SK-N-SH treated with all-trans-retinoic acid at 6 μM for 48 hours (cell line): ENCODE measurements at regions not wholly inside any gene's neighbourhood (a gene's known extent, or its start where the extent isn't known, plus 50 kb on each side); places are given as distances from the start of the nearest gene placed in this dataset.

Source experiments
- ATAC-seq: fragments of 200-7000 bp; cut with Tn5 transposase; 3 replicates; pipeline ENCODE4 v1.9.1; 2020; ENCODE audit warnings: mild to moderate bottlenecking, moderate library complexity
- ARNTL ChIP-seq: fragments of 450-650 bp; formaldehyde crosslinking; IDR thresholded peaks from 2 replicates; pipeline ENCODE4 v1.5.0; 2020; ENCODE audit warnings: low read depth, mild to moderate bottlenecking, moderate library complexity, borderline replicate concordance
- BACH2 ChIP-seq: fragments of 250-450 bp; sonication (Bioruptor Pico); IDR thresholded peaks from 2 replicates; pipeline ENCODE4 v1.9.0; 2021; ENCODE audit warnings: mild to moderate bottlenecking, borderline replicate concordance
- CREB5 ChIP-seq: fragments of 250-450 bp; sonication (Bioruptor Pico); IDR thresholded peaks from 2 replicates; pipeline ENCODE4 v1.5.1; 2020; ENCODE audit warnings: low read depth, mild to moderate bottlenecking, moderate library complexity
- CSDC2 ChIP-seq: fragments of 250-450 bp; sonication (Bioruptor Pico); IDR thresholded peaks from 2 replicates; pipeline ENCODE4 v1.5.0; 2020; ENCODE audit warnings: mild to moderate bottlenecking, moderate library complexity
- ESRRG ChIP-seq: fragments of 250-450 bp; sonication (Bioruptor Pico); IDR thresholded peaks from 2 replicates; pipeline ENCODE4 v1.6.1; 2021; ENCODE audit warnings: mild to moderate bottlenecking
- GLIS3 ChIP-seq: fragments of 250-450 bp; sonication (Bioruptor Pico); IDR thresholded peaks from 2 replicates; pipeline ENCODE4 v1.5.0; 2020; ENCODE audit warnings: mild to moderate bottlenecking, moderate library complexity
- ISL1 ChIP-seq: fragments of 250-450 bp; sonication (Bioruptor Pico); IDR thresholded peaks from 2 replicates; pipeline ENCODE4 v2.1.2; 2022; ENCODE audit warnings: mild to moderate bottlenecking, moderate library complexity
- OSR1 ChIP-seq: fragments of 250-450 bp; sonication (Bioruptor Pico); IDR thresholded peaks from 2 replicates; pipeline ENCODE4 v1.8.0; 2022; ENCODE audit warnings: moderate library complexity, mild to moderate bottlenecking, inconsistent platforms
- PATZ1 ChIP-seq: fragments of 250-450 bp; sonication (Bioruptor Pico); IDR thresholded peaks from 2 replicates; pipeline ENCODE4 v1.8.0; 2020; ENCODE audit warnings: mild to moderate bottlenecking, moderate library complexity, borderline replicate concordance
- PPARA ChIP-seq: fragments of 250-450 bp; sonication (Bioruptor Pico); IDR thresholded peaks from 2 replicates; pipeline ENCODE4 v1.5.0; 2020; ENCODE audit warnings: mild to moderate bottlenecking, borderline replicate concordance
- RARB ChIP-seq: fragments of 250-450 bp; sonication (Bioruptor Pico); IDR thresholded peaks from 2 replicates; pipeline ENCODE4 v1.8.0; 2021; ENCODE audit warnings: mild to moderate bottlenecking, moderate library complexity
- SNAI2 ChIP-seq: fragments of 250-450 bp; sonication (Bioruptor Pico); IDR thresholded peaks from 2 replicates; pipeline ENCODE4 v1.5.0; 2020; ENCODE audit warnings: mild to moderate bottlenecking, moderate library complexity
- TOX ChIP-seq: fragments of 250-450 bp; sonication (Bioruptor Pico); IDR thresholded peaks from 2 replicates; pipeline ENCODE4 v1.8.0; 2021; ENCODE audit warnings: mild to moderate bottlenecking, moderate library complexity, borderline replicate concordance
- TSHZ2 ChIP-seq: fragments of 250-450 bp; sonication (Bioruptor Pico); IDR thresholded peaks from 2 replicates; pipeline ENCODE4 v1.5.0; 2020; ENCODE audit warnings: mild to moderate bottlenecking, moderate library complexity
- ZC3H10 ChIP-seq: fragments of 250-450 bp; sonication (Bioruptor Pico); IDR thresholded peaks from 2 replicates; pipeline ENCODE4 v1.5.1; 2021; ENCODE audit warnings: mild to moderate bottlenecking, moderate library complexity
- ZFP30 ChIP-seq: fragments of 450-650 bp; formaldehyde crosslinking; IDR thresholded peaks from 2 replicates; pipeline ENCODE4 v1.5.0; 2022; ENCODE audit warnings: mild to moderate bottlenecking, moderate library complexity
- ZNF565 ChIP-seq: fragments of 450-650 bp; formaldehyde crosslinking; conservative IDR thresholded peaks from 2 replicates; pipeline ENCODE4 v1.5.0; 2020; ENCODE audit warnings: low read depth, mild to moderate bottlenecking, moderate library complexity
- ZNF70 ChIP-seq: fragments of 450-650 bp; formaldehyde crosslinking; IDR thresholded peaks from 2 replicates; pipeline ENCODE4 v1.5.0; 2020; ENCODE audit warnings: mild to moderate bottlenecking, moderate library complexity
- ZNF8 ChIP-seq: fragments of 450-650 bp; formaldehyde crosslinking; IDR thresholded peaks from 2 replicates; pipeline ENCODE4 v1.5.0; 2020; ENCODE audit warnings: mild to moderate bottlenecking, moderate library complexity

- TF ChIP-seq SNAI2 (CRISPR knock-in tag) = no peak
- no peak for TF ChIP-seq ZNF8 (CRISPR knock-in tag)
- TF ChIP-seq ISL1 (CRISPR knock-in tag) = no peak
- no peak for TF ChIP-seq BACH2 (CRISPR knock-in tag)
- no peak for TF ChIP-seq OSR1 (CRISPR knock-in tag)
- TF ChIP-seq TOX = no peak
- ATAC-seq = no peak
Measured at GRCh38 chr4:156227321-156227720, 273.7 kb upstream of the CTSO start.

- ATAC-seq = no peak
- TF ChIP-seq GLIS3 = no peak
- no peak for TF ChIP-seq ZNF70 (CRISPR knock-in tag)
- TF ChIP-seq CSDC2 (CRISPR knock-in tag) = no peak
- no peak for TF ChIP-seq PPARA (CRISPR knock-in tag)
- TF ChIP-seq RARB (CRISPR knock-in tag) = no peak
- no peak for TF ChIP-seq ZFP30
- no peak for TF ChIP-seq TOX
- no peak for TF ChIP-seq ESRRG (CRISPR knock-in tag)
Measured at GRCh38 chr4:156223985-156224384, 270.3 kb upstream of the CTSO start.

GRCh38 chr4:156217236-156217635, 263.6 kb upstream of the CTSO start:
- ATAC-seq = no peak

GRCh38 chr4:156201050-156201449, 247.4 kb upstream of the CTSO start:
- ATAC-seq = no peak
- TF ChIP-seq ESRRG (CRISPR knock-in tag) = no peak
- no peak for TF ChIP-seq ZC3H10 (CRISPR knock-in tag)
- TF ChIP-seq CSDC2 (CRISPR knock-in tag) = no peak
- no peak for TF ChIP-seq ZNF565 (CRISPR knock-in tag)
- no peak for TF ChIP-seq OSR1 (CRISPR knock-in tag)
- TF ChIP-seq GLIS3 = no peak
- no peak for TF ChIP-seq ZNF8 (CRISPR knock-in tag)
- TF ChIP-seq BACH2 (CRISPR knock-in tag) = no peak
- no peak for TF ChIP-seq TSHZ2
- TF ChIP-seq ARNTL (CRISPR knock-in tag) = no peak
- TF ChIP-seq SNAI2 (CRISPR knock-in tag) = no peak
- no peak for TF ChIP-seq ZNF70 (CRISPR knock-in tag)
- no peak for TF ChIP-seq RARB (CRISPR knock-in tag)
- TF ChIP-seq ISL1 (CRISPR knock-in tag) = no peak
- TF ChIP-seq PPARA (CRISPR knock-in tag) = no peak

More at GRCh38 chr4:156217236-156217635, 263.6 kb upstream of the CTSO start:
- no peak for TF ChIP-seq CREB5
- no peak for TF ChIP-seq ISL1 (CRISPR knock-in tag)
- no peak for TF ChIP-seq TSHZ2
- TF ChIP-seq ZC3H10 (CRISPR knock-in tag) = no peak
- no peak for TF ChIP-seq GLIS3
- TF ChIP-seq PATZ1 = no peak
- no peak for TF ChIP-seq SNAI2 (CRISPR knock-in tag)
- TF ChIP-seq, all 23 proteins: peak for 0
